HG03354 (cell line): ENCODE measurements at regions not wholly inside any gene's neighbourhood (a gene's known extent, or its start where the extent isn't known, plus 50 kb on each side); places are given as distances from the start of the nearest gene placed in this dataset.
"Not testable (repeated sequence)": the region's sequence is repeated elsewhere in the genome, so short reads cannot be mapped to it uniquely, and the experiment has no call there.

ENCODE experiments used
- ATAC-seq: cut with Tn5 transposase; IDR thresholded peaks from one replicate; pipeline ENCODE4 v1.9.1; 2021; ENCODE audit warnings: mild to moderate bottlenecking; ENCODE audit not compliant: unreplicated experiment, poor library complexity, severe bottlenecking

GRCh38 chr7:130954918-130955564, 221.0 kb upstream of the KLF14 start:
- no peak for ATAC-seq

GRCh38 chr7:130955565-130955919, 221.5 kb upstream of the KLF14 start:
- no peak for ATAC-seq

GRCh38 chr7:130956417-130957136, 222.6 kb upstream of the KLF14 start:
- no peak for ATAC-seq

- ATAC-seq, result no peak
Measured at GRCh38 chr7:130957137-130957513, 223.1 kb upstream of the KLF14 start.

- not testable (repeated sequence) for ATAC-seq
Measured at GRCh38 chr7:130957722-130958435, 223.9 kb upstream of the KLF14 start.

GRCh38 chr7:130958846-130959245, 224.8 kb upstream of the KLF14 start:
- no peak for ATAC-seq

- ATAC-seq, result peak; percentile 26
Measured at GRCh38 chr7:130959743-130960207, 225.8 kb upstream of the KLF14 start.

GRCh38 chr7:130960208-130960988, 226.4 kb upstream of the KLF14 start:
- ATAC-seq, result peak; percentile 39

- ATAC-seq, result peak; percentile 79
Measured at GRCh38 chr7:130961128-130961601, 227.2 kb upstream of the KLF14 start.

- ATAC-seq, result no peak
Measured at GRCh38 chr7:130962109-130962508, 228.1 kb upstream of the KLF14 start.

GRCh38 chr7:130963339-130963738, 229.3 kb upstream of the KLF14 start:
- no peak for ATAC-seq

GRCh38 chr7:130965515-130965914, 231.5 kb upstream of the KLF14 start:
- no peak for ATAC-seq

GRCh38 chr7:130966246-130967009, 232.4 kb upstream of the KLF14 start:
- ATAC-seq, result peak; percentile 54

- no peak for ATAC-seq
Measured at GRCh38 chr7:130970196-130970595, 236.2 kb upstream of the KLF14 start.

- no peak for ATAC-seq
Measured at GRCh38 chr7:130970696-130971095, 236.7 kb upstream of the KLF14 start.

- no peak for ATAC-seq
Measured at GRCh38 chr7:130971297-130971696, 237.3 kb upstream of the KLF14 start.

GRCh38 chr7:130972201-130972600, 238.2 kb upstream of the KLF14 start:
- no peak for ATAC-seq

GRCh38 chr7:130973637-130974036, 239.6 kb upstream of the KLF14 start:
- no peak for ATAC-seq

GRCh38 chr7:130974169-130974568, 240.2 kb upstream of the KLF14 start:
- ATAC-seq, result no peak
